Esophagus squamous epithelium (tissue), 5 donors: ENCODE measurements at regions not wholly inside any gene's neighbourhood (a gene's known extent, or its start where the extent isn't known, plus 50 kb on each side); places are given as distances from the start of the nearest gene placed in this dataset.

ENCODE experiments used
- DNase-seq: peaks from one replicate; lab custom pipeline; 2025; lab: John Stamatoyannopoulos, UW
- H3K27ac ChIP-seq, 4 donors: fragments of 200-600 bp; sonication (generic); one replicate each; pipeline ENCODE4 v1.5.1; 2016 to 2019; ENCODE audit warnings: mild to moderate bottlenecking in 1 of 4
- H3K27me3 ChIP-seq, 4 donors: fragments of 200-600 bp; sonication (generic); 1 replicate in 3 of 4; 2 replicates in 1 of 4; pipeline versions ENCODE4 v1.5.1 to v1.6.0; 2017 to 2021; ENCODE audit warnings: antibody characterized with exemption in 1 of 4
- H3K36me3 ChIP-seq, 3 donors: fragments of 200-600 bp; sonication (generic); one replicate each; pipeline ENCODE4 v1.5.1; 2016 to 2019
- H3K4me1 ChIP-seq, 3 donors: fragments of 200-600 bp; sonication (generic); one replicate each; pipeline ENCODE4 v1.5.1; 2017 to 2019
- H3K4me3 ChIP-seq, 4 donors: fragments of 200-600 bp; sonication (generic); 1 replicate in 3 of 4; 2 replicates in 1 of 4; pipeline ENCODE4 v1.5.1; 2016 to 2019; ENCODE audit warnings: mild to moderate bottlenecking in 2 of 4, moderate library complexity in 1 of 4
- H3K9me3 ChIP-seq, 3 donors: fragments of 200-600 bp; sonication (generic); one replicate each; pipeline ENCODE4 v1.5.1; 2016 to 2019
- POLR2A ChIP-seq, 4 donors: fragments of 450-650 bp; IDR thresholded peaks; one replicate each; pipeline ENCODE4 v1.6.1; 2017; ENCODE audit warnings: antibody characterized with exemption in 4 of 4, mild to moderate bottlenecking in 4 of 4, moderate library complexity in 3 of 4
- WGBS, 2 donors: methylation state at CpG; one replicate each; pipeline ENCODE4 v1.1.5; 2018; 5-methylcytosine and 5-hydroxymethylcytosine counted together
- intact Hi-C: fragments of 100-400 bp; cut with DNase I; formaldehyde crosslinking; loops from one replicate; pipeline ENCODE4 v1.15.0; 2022
- TF ChIP-seq, protein P1 (sequence below), 6 experiments: fragments of 450-650 bp in 4 of 6; fragments of 200-600 bp in 2 of 6; sonication (generic) in 2 of 6; IDR thresholded peaks; one replicate each; pipeline ENCODE4 v1.5.1; 2016 to 2019; ENCODE audit warnings: antibody characterized with exemption in 6 of 6, mild to moderate bottlenecking in 4 of 6, moderate library complexity in 4 of 6
- donor health status: DM: yes; HTN: yes; CAD: no.

DNA sequence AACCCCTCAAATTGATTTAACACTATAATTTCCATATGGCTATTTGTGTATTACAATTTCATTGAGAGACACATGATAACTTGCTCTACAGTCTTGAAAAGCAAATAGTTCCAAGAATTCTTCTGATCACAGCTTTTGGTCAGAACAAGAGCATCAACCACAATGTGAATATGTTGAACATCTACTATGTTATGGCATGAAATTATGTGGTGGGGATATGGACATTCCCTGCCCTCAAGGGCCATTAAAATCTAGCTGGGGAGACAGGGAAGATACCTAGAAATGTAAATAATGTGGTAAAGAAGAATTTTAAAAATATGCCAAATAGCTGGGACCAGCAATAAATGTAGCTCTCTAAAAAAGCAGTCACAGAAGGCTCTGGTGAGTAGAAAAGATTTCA, 262.2 kb downstream of the FZD1 start:
- TF ChIP-seq, protein P1, sequence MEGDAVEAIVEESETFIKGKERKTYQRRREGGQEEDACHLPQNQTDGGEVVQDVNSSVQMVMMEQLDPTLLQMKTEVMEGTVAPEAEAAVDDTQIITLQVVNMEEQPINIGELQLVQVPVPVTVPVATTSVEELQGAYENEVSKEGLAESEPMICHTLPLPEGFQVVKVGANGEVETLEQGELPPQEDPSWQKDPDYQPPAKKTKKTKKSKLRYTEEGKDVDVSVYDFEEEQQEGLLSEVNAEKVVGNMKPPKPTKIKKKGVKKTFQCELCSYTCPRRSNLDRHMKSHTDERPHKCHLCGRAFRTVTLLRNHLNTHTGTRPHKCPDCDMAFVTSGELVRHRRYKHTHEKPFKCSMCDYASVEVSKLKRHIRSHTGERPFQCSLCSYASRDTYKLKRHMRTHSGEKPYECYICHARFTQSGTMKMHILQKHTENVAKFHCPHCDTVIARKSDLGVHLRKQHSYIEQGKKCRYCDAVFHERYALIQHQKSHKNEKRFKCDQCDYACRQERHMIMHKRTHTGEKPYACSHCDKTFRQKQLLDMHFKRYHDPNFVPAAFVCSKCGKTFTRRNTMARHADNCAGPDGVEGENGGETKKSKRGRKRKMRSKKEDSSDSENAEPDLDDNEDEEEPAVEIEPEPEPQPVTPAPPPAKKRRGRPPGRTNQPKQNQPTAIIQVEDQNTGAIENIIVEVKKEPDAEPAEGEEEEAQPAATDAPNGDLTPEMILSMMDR (IDR thresholded peaks at IDR 0.05), result no peak
- no peak for TF ChIP-seq POLR2A (IDR thresholded peaks at IDR 0.05)
- Histone ChIP-seq H3K4me1 (no peaks in the 10 kb centered on the region), H3K27ac (no peak overlapping the region), H3K9me3 (no peaks in the 10 kb centered on the region), H3K27me3 (no peaks in the 10 kb centered on the region), H3K4me3 (no peak overlapping the region), H3K36me3 (no peaks in the 10 kb centered on the region)
- intact Hi-C loops, result no loop called here
- DNase-seq, result no peak

DNA sequence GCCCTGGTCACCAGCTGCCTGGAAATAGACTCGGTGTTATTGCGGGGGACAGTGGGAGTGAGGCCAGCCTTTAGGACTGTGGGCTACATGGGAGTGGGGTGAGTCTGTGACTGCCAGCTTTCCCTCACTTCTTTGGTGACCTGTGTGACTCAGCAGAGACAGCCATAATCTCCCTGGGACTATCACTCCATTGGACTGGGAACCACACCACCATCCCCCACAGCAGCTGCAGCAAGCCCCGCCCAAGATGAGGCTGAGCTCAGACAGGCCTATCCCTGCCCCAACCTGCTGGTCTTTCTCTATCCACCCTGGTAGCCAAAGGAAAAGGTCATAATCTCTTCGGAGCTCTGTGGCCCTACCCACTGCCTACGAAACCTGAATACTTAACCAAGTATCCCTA, 263.2 kb downstream of the FZD1 start:
- intact Hi-C loops, result no loop called here
- DNase-seq, result no peak
- 72 to 83% methylated on average over 3 to 5 of the region's 5 CpGs for WGBS, 2 donors
- Histone ChIP-seq H3K4me1 (no peaks in the 10 kb centered on the region), H3K9me3 (peaks cover 0 to 4% (median 0%) of the 10 kb centered on the region in 3 donors), H3K36me3 (no peaks in the 10 kb centered on the region), H3K27ac (no peak overlapping the region), H3K27me3 (no peaks in the 10 kb centered on the region), H3K4me3 (no peak overlapping the region)
- TF ChIP-seq, protein P1 (IDR thresholded peaks at IDR 0.05), result no peak
- TF ChIP-seq POLR2A (IDR thresholded peaks at IDR 0.05), result no peak

DNA sequence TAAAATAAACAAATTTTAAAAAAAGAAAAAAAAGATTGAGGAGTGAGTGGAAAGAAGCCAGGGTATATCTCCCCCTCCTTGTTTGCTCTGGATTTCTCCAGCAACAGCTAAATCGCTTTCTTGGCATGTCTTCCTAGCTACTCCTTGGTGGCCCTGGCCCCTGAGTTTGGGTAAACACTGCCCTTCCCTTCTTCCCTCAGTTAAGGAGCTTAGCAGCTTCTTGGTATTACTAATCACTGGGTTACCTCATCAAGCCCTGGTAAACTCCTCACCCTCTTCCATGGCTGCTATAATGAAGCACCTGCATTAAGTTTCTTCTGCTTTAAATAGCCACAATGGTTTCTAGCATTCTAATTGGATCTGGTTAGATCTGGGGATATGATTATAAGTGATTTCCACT, 269.8 kb downstream of the FZD1 start:
- Histone ChIP-seq H3K27me3 (no peaks in the 10 kb centered on the region), H3K4me3 (no peak overlapping the region), H3K4me1 (no peaks in the 10 kb centered on the region), H3K36me3 (no peaks in the 10 kb centered on the region), H3K9me3 (peaks cover 0 to 4% (median 0%) of the 10 kb centered on the region in 3 donors), H3K27ac (no peak overlapping the region)
- no peak for DNase-seq
- WGBS, 2 donors, result 65 to 78% methylated on average over 1 of the region's 1 CpG
- TF ChIP-seq, protein P1 (IDR thresholded peaks at IDR 0.05), result no peak
- intact Hi-C loops, result no loop called here

DNA sequence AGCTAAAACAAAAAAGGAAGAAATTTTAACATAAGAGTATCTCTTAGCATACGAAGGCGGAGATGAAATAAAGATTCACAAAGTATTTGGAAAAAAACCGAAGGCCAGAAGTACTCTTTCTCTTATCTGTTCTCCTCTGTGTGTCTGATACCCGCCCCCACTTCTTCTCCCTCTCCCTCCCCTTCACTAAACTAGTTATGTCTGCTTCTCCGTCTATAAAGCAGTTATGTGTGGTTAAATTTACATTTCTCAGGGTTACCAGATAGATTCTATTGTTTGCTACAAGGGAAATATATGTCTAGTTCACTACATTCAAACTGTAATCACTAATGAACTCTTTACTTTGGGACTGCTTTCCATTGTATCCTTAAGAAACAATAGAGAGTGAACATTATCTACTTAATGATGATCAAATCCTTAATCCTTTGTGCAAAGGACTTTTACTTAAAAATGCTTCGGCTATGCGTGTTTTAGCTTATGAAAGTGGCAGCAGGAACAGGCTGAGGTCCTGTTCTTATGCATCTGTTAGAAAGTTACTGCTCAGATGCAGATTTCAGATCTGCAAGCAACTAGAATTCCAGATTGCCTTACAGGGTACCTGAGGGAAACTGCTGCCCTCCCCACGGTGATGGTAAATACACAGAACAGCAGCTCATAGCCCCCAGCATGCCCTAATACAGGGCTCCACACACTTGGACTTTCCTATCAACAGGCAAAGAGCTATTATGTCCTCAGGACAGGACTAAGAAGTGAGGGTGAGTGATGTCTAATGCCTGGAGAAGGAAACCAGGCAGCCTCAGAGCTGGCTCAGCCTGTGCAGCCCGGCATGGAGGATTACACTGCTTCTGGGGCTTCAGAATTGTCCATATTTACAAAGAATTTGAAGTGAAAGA, 273.3 kb downstream of the FZD1 start:
- H3K36me3 ChIP-seq, result no peaks in the 10 kb centered on the region
- intact Hi-C loops, result no loop called here
- WGBS, 2 donors, result 67 to 84% methylated on average over 8 to 9 of the region's 9 CpGs

DNA sequence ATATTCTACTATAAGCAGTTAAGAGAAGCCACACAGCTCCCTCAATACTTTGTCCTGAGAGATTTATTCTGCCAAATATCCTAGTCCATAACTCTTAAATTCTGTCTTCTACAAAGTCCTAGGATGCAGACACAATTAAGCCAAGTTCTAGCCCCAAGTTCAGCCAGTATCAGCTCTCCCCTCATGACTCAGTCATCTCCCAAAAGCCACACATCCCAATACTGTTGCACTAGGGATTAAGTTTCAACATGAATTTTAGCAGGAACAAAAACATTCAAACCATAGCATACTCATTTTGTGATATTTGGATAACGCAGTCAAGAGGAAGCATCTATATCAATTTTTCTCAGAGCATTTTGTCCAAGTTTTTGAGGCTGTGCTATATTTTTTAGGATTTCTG, 277.4 kb downstream of the FZD1 start:
- H3K9me3 ChIP-seq, result no peaks in the 10 kb centered on the region
- no peaks in the 10 kb centered on the region for H3K27me3 ChIP-seq
- 45 to 64% methylated on average over 1 of the region's 1 CpG for WGBS, 2 donors
- H3K27ac ChIP-seq, result no peak overlapping the region
- no peak overlapping the region for H3K4me3 ChIP-seq
- intact Hi-C loops, result no loop called here
- no peaks in the 10 kb centered on the region for H3K4me1 ChIP-seq
- no peak for DNase-seq
- TF ChIP-seq POLR2A (IDR thresholded peaks at IDR 0.05), result no peak
- TF ChIP-seq, protein P1 (IDR thresholded peaks at IDR 0.05), result no peak
- H3K36me3 ChIP-seq, result no peaks in the 10 kb centered on the region

More for the DNA sequence above, 273.3 kb downstream of the FZD1 start:
- Histone ChIP-seq H3K4me3 (no peak overlapping the region), H3K27me3 (no peaks in the 10 kb centered on the region), H3K27ac (no peak overlapping the region), H3K9me3 (no peaks in the 10 kb centered on the region), H3K4me1 (no peaks in the 10 kb centered on the region)
- TF ChIP-seq, protein P1 (IDR thresholded peaks at IDR 0.05), result no peak
- TF ChIP-seq POLR2A (IDR thresholded peaks at IDR 0.05), result no peak
- DNase-seq, result no peak
